ENCODE measurements at regions not wholly inside any gene's neighbourhood (a gene's known extent, or its start where the extent isn't known, plus 50 kb on each side); places are given as distances from the start of the nearest gene placed in this dataset.
A peak's percentile ranks its signal among the peaks of the same experiment; 100 is the strongest.

DNA sequence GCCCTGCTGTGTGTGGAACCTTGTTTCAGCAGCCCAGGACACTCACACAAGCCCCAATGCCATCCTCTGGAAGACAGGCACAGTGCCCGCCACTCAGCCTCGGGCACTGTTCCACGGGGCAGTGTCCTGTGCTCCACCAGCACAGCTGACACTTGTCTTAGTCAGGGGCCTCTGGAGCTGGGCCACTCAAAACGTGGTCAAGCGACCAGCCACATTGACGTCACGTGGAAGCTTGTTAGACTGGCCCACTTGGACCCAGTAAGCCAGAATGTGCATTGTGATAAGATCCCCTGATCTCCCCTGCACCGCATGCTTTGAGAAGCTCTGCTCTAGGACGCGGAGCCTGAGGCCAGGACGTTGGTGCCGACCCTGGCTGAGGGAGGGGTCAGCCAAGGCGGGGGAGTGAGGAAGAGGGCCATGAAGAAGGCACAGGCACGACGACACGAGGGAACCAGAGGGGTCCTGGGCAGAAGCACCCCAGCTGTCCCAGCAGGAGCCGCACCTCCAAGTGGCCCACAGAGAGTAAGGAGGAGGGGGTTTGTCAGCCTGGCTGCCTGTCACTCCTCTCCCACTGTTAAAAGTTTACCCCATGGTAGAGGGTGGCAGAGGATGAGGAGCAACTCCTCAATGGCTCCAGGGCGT is 64.6 kb downstream of the LINC01488 start:
- intact Hi-C loops (cut with micrococcal nuclease) = loop anchor here (1.0 kb wide), 1 partner anchor 12 kb away; no protein-coding TSS in a partner anchor
- Mint-ChIP-seq H3K27me3 (ENCODE audit: low read depth) (peaks cover 23% of the 10 kb centered on the region), H3K9me3 (peaks cover 19% of the 10 kb centered on the region), H3K36me3 (ENCODE audit: low read depth) (no peaks in the 10 kb centered on the region), H3K27ac (no peak overlapping the region), H3K4me1 (ENCODE audit: low read depth) (peaks cover 9% of the 10 kb centered on the region), H3K4me3 (ENCODE audit: low read depth) (no peak overlapping the region)
- DNase-seq (ENCODE audit: low spot score) = no peak

DNA sequence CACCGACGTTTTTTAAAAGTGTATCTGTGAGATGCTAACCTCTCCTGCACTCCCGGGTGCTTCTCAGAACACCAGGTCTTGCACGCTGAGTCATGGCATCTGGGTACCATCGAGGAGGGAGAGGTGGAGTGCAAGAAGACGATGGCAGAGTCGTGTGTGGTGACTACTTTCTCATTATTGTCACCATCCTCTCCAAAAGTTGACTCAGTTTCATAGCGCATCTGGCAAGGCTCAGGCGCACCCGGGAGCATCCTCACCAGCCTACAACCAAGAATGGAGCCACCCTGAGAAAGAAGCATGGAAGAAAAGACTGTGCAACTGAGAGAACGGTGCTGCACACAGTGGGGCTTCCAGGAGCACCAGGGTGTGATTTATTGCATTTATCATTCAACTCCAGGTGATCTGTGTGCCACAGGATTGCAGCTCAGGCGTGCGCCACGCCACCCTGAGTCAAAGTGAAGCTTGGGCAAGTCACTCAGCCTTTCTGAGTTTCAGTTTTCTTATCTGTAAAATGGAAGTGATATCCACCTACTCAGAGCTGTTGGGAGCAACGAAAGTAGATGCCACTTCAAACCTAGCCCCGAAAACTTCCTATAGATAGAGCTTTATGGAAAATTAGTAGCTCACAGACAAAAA is 65.4 kb downstream of the LINC01488 start:
- DNase-seq (ENCODE audit: low spot score) = no peak
- Mint-ChIP-seq H3K36me3 (ENCODE audit: low read depth) (peaks cover 3% of the 10 kb centered on the region), H3K27me3 (ENCODE audit: low read depth) (peaks cover 23% of the 10 kb centered on the region), H3K4me1 (ENCODE audit: low read depth) (peaks cover 9% of the 10 kb centered on the region), H3K9me3 (peaks cover 23% of the 10 kb centered on the region), H3K4me3 (ENCODE audit: low read depth) (no peak overlapping the region), H3K27ac (no peak overlapping the region)
- intact Hi-C loops (cut with micrococcal nuclease) = loop anchor here (1.0 kb wide), 2 partner anchors 11 to 250 kb away; no protein-coding TSS in a partner anchor

DNA sequence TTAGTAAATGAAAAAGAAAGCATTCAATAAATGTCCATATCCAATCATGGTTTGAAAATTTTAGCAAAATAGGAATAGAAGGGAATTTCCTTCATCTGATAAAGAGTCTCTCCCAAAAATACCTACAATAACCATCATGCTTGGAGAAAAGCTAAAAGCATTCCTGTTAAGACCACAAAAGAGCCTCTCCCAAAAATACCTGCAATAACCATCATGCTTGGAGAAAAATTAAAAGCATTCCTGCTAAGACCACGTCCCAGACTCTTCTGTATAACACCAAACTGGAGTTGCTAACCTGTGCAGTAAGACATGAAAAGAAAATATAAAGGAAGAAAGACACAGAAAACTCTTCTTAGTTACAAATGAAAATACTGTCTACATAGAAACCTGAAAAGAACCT is 69.4 kb downstream of the LINC01488 start:
- H3K36me3 Mint-ChIP-seq (ENCODE audit: low read depth) = peaks cover 5% of the 10 kb centered on the region
- no peak for DNase-seq (ENCODE audit: low spot score)
- H3K4me1 Mint-ChIP-seq (ENCODE audit: low read depth) = peaks cover 9% of the 10 kb centered on the region
- H3K9me3 Mint-ChIP-seq = peaks cover 28% of the 10 kb centered on the region
- H3K27ac Mint-ChIP-seq = no peak overlapping the region
- H3K4me3 Mint-ChIP-seq (ENCODE audit: low read depth) = no peak overlapping the region
- peaks cover 6% of the 10 kb centered on the region for H3K27me3 Mint-ChIP-seq (ENCODE audit: low read depth)
- intact Hi-C loops (cut with micrococcal nuclease) = loop anchor here (10.0 kb wide), 1 partner anchor 56 kb away; no protein-coding TSS in a partner anchor

DNA sequence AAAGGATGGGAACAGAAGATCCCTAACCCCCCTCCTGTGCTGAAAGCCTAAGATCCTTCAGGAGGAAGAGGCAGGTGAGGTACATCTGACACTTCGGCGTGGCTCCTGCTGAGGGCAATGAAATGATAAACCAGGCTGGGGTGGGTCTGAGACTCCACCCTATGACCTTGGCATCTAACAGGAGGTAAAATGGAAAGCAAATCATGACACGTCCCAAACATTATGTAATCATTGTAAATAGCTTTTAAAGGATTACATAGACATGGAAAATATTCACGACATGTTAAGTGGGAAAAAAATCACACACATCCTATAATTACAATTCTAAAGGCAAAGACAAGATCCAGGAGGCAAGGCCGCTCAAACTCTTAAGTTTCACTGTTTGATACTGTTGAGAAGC is 70.5 kb downstream of the LINC01488 start:
- Mint-ChIP-seq H3K4me1 (ENCODE audit: low read depth) (peaks cover 3% of the 10 kb centered on the region), H3K27ac (no peak overlapping the region), H3K4me3 (ENCODE audit: low read depth) (no peak overlapping the region), H3K27me3 (ENCODE audit: low read depth) (peaks cover 5% of the 10 kb centered on the region), H3K9me3 (peaks cover 28% of the 10 kb centered on the region), H3K36me3 (ENCODE audit: low read depth) (peaks cover 5% of the 10 kb centered on the region)
- DNase-seq (ENCODE audit: low spot score) = no peak
- intact Hi-C loops (cut with micrococcal nuclease) = loop anchor here (10.0 kb wide), 1 partner anchor 57 kb away; no protein-coding TSS in a partner anchor

DNA sequence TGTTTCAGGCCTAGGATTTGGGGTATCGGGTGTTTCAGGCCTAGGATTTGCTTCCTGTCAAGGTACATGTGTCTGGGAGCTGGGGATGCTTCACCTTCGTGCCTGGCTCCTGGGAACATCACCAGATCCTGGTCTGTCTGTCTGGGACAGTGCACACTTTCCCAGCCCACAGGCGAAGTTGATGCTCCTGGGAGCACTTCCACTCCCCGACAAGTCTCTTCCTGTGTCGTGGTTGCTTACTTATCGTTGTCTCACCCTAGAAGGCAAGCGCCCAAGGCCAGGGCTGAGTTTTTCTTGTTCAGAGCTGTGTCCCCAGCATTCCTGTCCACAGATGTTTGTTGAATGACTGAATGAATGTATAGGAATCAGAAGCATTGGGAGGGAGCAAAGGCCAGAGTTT is 71.5 kb downstream of the LINC01488 start:
- Mint-ChIP-seq H3K27ac (no peak overlapping the region), H3K4me1 (ENCODE audit: low read depth) (peaks cover under 1% of the 10 kb centered on the region), H3K27me3 (ENCODE audit: low read depth) (peaks cover 6% of the 10 kb centered on the region), H3K9me3 (peaks cover 28% of the 10 kb centered on the region), H3K36me3 (ENCODE audit: low read depth) (peaks cover 5% of the 10 kb centered on the region), H3K4me3 (ENCODE audit: low read depth) (no peak overlapping the region)
- DNase-seq (ENCODE audit: low spot score) = no peak
- intact Hi-C loops (cut with micrococcal nuclease) = loop anchor here (10.0 kb wide), 1 partner anchor 58 kb away; no protein-coding TSS in a partner anchor

DNA sequence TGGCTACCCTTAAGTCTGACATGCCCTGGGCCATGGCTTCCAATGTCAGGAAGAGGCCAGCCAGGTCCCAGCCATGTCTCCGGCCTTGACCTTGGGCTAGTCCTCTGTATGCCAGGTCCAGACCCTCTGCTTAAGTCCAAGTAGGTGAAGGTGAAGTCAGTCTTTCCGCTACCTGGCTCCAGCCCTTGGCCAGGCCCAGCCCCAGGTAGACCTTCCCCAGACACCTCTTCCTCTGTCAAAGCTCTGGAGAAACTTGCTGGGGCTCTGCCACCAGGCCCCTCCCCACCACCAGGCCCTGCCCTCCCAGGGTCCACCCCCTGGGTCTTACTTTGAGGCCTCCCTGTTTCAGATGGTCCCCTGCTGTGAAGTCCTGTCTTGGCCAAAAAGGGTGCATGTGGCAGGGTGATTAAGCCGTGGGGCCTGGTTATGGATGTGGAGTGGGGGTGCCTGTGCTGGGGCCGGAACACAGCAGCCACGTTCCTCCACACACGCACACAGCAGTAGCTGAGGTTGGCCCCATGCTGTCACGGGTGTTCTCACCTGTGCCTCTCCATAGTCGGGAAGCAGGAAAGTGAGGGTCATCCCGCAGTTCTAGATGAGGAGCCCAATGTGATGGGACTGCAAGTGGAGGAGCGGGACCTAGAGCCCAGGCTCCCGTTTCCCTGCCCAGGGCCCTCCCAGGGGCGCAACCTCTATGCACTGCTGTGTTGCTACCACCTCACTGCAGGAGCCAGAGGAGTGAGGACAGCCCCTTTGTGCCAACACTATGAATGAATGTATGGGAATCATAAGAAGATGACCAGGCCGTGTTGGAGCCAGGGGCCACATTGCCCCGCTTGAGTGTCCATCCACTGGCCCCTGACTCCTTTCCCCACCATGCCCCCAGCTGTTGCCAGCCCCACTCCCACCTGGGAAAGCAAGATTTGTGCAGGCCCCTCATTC is 72.2 kb downstream of the LINC01488 start:
- no peak overlapping the region for H3K27ac Mint-ChIP-seq
- peaks cover 5% of the 10 kb centered on the region for H3K36me3 Mint-ChIP-seq (ENCODE audit: low read depth)
- H3K9me3 Mint-ChIP-seq = peaks cover 25% of the 10 kb centered on the region
- peaks cover 8% of the 10 kb centered on the region for H3K4me1 Mint-ChIP-seq (ENCODE audit: low read depth)
- peaks cover 7% of the 10 kb centered on the region for H3K27me3 Mint-ChIP-seq (ENCODE audit: low read depth)
- DNase-seq (ENCODE audit: low spot score) = no peak
- H3K4me3 Mint-ChIP-seq (ENCODE audit: low read depth) = no peak overlapping the region
- intact Hi-C loops (cut with micrococcal nuclease) = loop anchor here (10.0 kb wide), 1 partner anchor 59 kb away; no protein-coding TSS in a partner anchor

DNA sequence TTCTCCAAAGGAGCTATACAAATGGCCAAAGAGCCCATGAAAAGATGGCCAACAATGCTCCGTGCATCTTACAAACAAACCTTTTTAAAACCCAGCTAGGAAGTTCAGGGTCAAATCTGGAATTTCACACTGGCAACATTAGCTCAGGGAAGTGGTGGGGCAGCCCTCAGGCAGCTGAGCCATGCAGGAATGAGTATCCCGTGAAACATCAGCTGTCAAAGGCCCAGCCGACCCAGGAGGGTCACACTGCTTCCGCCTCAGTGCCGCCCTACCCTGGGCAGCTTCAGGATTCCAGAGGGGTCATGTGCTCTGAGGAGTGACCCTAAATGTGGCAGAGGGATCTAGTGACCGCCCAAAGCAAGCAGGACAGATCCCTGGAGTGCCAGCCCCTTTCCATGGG is 73.4 kb downstream of the LINC01488 start:
- H3K9me3 Mint-ChIP-seq = peaks cover 13% of the 10 kb centered on the region

DNA sequence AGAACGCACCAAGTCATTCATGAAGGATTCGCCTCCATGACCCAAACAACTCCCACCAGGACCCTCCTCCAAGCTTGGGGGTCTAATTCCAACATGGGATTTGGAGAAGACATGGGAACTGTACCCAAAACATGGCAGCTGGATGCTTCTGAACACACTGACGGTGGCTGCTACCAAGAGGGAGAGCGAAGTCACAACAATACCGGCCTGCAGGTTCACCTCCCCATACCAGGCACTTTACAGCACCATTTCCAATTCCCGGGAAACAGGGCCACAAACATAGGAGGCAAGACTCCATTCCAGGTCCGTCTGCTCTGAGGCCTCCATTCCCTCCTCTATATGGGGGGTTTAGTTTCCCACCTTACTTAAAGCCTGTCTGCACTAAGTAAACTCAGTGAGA is 75.8 kb downstream of the LINC01488 start:
- peaks cover 16% of the 10 kb centered on the region for H3K4me1 Mint-ChIP-seq (ENCODE audit: low read depth)
- peaks cover 26% of the 10 kb centered on the region for H3K27me3 Mint-ChIP-seq (ENCODE audit: low read depth)
- no peak for DNase-seq (ENCODE audit: low spot score)
- peaks cover under 1% of the 10 kb centered on the region for H3K9me3 Mint-ChIP-seq
- intact Hi-C loops (cut with micrococcal nuclease) = loop anchor here (5.0 to 10.0 kb wide), 2 partner anchors 62 to 115 kb away; no protein-coding TSS in a partner anchor
- no peaks in the 10 kb centered on the region for H3K36me3 Mint-ChIP-seq (ENCODE audit: low read depth)
- no peak overlapping the region for H3K4me3 Mint-ChIP-seq (ENCODE audit: low read depth)
- no peak overlapping the region for H3K27ac Mint-ChIP-seq

More for the DNA sequence above, 73.4 kb downstream of the LINC01488 start:
- Mint-ChIP-seq H3K27me3 (ENCODE audit: low read depth) (peaks cover 8% of the 10 kb centered on the region), H3K4me3 (ENCODE audit: low read depth) (no peak overlapping the region), H3K4me1 (ENCODE audit: low read depth) (peaks cover 16% of the 10 kb centered on the region), H3K27ac (no peak overlapping the region), H3K36me3 (ENCODE audit: low read depth) (peaks cover 5% of the 10 kb centered on the region)
- intact Hi-C loops (cut with micrococcal nuclease) = loop anchor here (5.0 to 10.0 kb wide), 2 partner anchors 60 to 113 kb away; no protein-coding TSS in a partner anchor
- DNase-seq (ENCODE audit: low spot score) = no peak

DNA sequence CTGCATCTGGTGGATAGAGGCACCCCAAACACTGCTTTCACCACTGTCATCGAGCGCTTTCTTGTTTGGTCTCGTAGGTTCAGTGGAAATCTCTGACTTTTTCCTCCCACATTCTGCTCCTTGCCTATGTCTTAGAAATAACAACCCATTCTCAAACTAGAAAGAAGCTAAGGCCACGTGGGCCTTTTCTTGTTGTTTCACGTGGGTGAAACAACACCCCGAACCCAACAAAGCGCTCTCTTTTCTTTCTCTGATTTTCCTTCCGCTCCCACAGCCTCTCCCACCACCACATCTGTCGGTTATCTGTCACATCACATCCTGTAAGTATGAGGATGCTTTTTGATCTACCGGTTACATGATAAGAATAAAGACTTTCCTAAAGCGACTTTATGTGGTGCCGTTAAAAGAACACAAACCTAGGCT is 77.1 kb downstream of the LINC01488 start:
- Mint-ChIP-seq H3K9me3 (no peaks in the 10 kb centered on the region), H3K36me3 (ENCODE audit: low read depth) (no peaks in the 10 kb centered on the region), H3K4me3 (ENCODE audit: low read depth) (no peak overlapping the region), H3K27ac (peak overlapping the region; percentile 7), H3K4me1 (ENCODE audit: low read depth) (peaks cover 16% of the 10 kb centered on the region), H3K27me3 (ENCODE audit: low read depth) (peaks cover 27% of the 10 kb centered on the region)
- DNase-seq (ENCODE audit: low spot score) = no peak
- intact Hi-C loops (cut with micrococcal nuclease) = loop anchor here (1.0 to 10.0 kb wide), 3 partner anchors 12 to 116 kb away; no protein-coding TSS in a partner anchor

DNA sequence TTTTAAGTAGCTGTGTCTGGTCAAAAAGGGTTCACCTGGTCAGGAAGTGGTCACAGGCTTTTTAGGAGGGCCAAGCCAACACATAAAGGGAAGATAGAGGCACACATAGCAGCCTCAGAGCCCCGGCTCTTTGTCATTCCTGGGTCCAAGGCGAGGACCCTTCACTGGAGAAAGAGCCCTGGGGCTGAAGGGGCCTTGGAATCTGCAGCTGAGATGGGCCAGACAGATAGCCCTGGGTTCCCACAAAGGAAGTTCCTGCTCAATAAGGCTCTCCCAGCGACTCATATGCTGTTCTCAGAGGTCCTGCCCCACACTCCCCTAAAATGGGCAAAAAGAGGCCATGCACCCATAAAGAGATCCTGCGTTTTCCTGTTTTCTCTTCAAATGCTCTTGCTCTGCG is 77.7 kb downstream of the LINC01488 start:
- Mint-ChIP-seq H3K27ac (no peak overlapping the region), H3K36me3 (ENCODE audit: low read depth) (no peaks in the 10 kb centered on the region), H3K27me3 (ENCODE audit: low read depth) (peaks cover 27% of the 10 kb centered on the region), H3K9me3 (no peaks in the 10 kb centered on the region), H3K4me1 (ENCODE audit: low read depth) (peaks cover 16% of the 10 kb centered on the region), H3K4me3 (ENCODE audit: low read depth) (no peak overlapping the region)
- DNase-seq (ENCODE audit: low spot score) = no peak
- intact Hi-C loops (cut with micrococcal nuclease) = loop anchor here (5.0 to 10.0 kb wide), 2 partner anchors 64 to 117 kb away; no protein-coding TSS in a partner anchor

DNA sequence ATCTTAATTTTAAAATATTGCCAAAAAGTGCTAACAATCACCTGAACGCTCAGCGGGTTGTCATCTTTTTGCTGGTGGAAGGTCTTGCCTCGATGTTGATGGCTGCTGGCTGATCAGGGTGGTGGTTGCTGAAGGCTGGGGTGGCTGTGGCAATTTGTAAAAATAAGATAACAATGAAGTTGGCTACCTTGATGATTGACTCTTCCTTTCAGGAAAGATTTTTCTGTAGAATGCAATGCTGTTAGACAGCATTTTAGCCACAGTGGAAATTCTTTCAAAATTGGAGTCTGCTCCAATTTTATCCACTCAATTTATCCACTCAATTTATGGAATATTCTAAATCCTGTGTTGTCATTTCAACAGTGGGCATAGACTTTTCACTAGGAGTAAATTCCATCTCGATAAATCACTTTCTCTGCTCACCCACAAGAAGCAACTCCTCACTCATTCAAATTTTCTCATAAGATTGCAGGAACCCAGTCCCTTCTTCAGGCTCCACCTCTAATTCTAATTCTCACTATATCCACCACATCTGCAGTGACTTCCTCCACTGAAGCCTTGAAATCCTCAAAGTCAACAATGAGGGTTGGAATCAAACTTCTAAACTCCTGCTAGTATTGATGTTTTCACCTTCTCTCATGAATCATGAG is 78.8 kb downstream of the LINC01488 start:
- H3K27me3 Mint-ChIP-seq (ENCODE audit: low read depth) = peaks cover 27% of the 10 kb centered on the region
- peaks cover 16% of the 10 kb centered on the region for H3K4me1 Mint-ChIP-seq (ENCODE audit: low read depth)
- H3K27ac Mint-ChIP-seq = no peak overlapping the region
- no peaks in the 10 kb centered on the region for H3K9me3 Mint-ChIP-seq
- no peaks in the 10 kb centered on the region for H3K36me3 Mint-ChIP-seq (ENCODE audit: low read depth)
- intact Hi-C loops (cut with micrococcal nuclease) = no loop called here
- DNase-seq (ENCODE audit: low spot score) = no peak
- no peak overlapping the region for H3K4me3 Mint-ChIP-seq (ENCODE audit: low read depth)

DNA sequence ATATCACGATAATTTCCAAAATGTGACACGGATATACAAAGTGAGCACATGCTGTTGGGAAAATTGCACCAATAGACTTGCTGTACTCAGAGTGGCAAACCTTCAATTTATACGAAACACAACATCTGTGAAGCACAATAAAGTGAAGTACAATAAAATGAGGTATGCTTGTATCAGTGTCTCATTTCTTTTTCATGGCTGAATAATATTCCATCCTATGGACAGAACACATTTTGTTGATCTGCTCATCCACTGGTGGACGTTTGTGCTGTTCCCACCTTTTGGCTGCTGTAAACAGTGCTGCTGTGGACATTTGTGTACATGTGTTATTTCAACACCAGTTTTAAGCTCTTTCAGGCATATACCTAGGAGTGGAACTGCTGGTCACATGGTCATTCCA is 78.7 kb upstream of the CCND1 start:
- DNase-seq (ENCODE audit: low spot score) = no peak
- no peak overlapping the region for H3K27ac Mint-ChIP-seq
- intact Hi-C loops (cut with micrococcal nuclease) = no loop called here
- H3K36me3 Mint-ChIP-seq (ENCODE audit: low read depth) = no peaks in the 10 kb centered on the region
- H3K27me3 Mint-ChIP-seq (ENCODE audit: low read depth) = peaks cover 25% of the 10 kb centered on the region
- no peak overlapping the region for H3K4me3 Mint-ChIP-seq (ENCODE audit: low read depth)
- peaks cover 16% of the 10 kb centered on the region for H3K4me1 Mint-ChIP-seq (ENCODE audit: low read depth)
- H3K9me3 Mint-ChIP-seq = no peaks in the 10 kb centered on the region
